OCI-LY7 (cell line): ENCODE measurements at regions not wholly inside any gene's neighbourhood (a gene's known extent, or its start where the extent isn't known, plus 50 kb on each side); places are given as distances from the start of the nearest gene placed in this dataset.

ENCODE experiments used
- BruUV-seq: library from RNA; stranded (reverse); fragments of 400-500 nt; replicated peaks from 2 replicates; lab custom pipeline; 2021; lab: Mats Ljungman, UMichigan
- CTCF ChIA-PET: fragments of 300-600 bp; sonication (Branson Sonifier 250); formaldehyde crosslinking; loops from one replicate; lab custom pipeline; 2022; ENCODE audit warnings: antibody characterized with exemption; ENCODE audit not compliant: unreplicated experiment; lab: Charles Lee
- POLR2A ChIA-PET: fragments of 300-600 bp; sonication (Branson Sonifier 250); formaldehyde crosslinking; loops from one replicate; lab custom pipeline; 2022; ENCODE audit warnings: antibody characterized with exemption; lab: Charles Lee
- DNase-seq: peaks from one replicate; pipeline ENCODE4 v3.0.0-alpha.2; 2015; ENCODE audit warnings: low spot score
- H2AFZ ChIP-seq: fragments of 200-600 bp; sonication (generic), shearing (Covaris generic); 2 replicates; pipeline ENCODE4 v1.6.1; 2014; ENCODE audit warnings: mild to moderate bottlenecking, antibody characterized with exemption, low read length, moderate library complexity
- H3K27ac ChIP-seq: fragments of 200-600 bp; sonication (generic); 2 replicates; pipeline ENCODE4 v1.5.1; 2014; ENCODE audit warnings: mixed run types, low read depth, mild to moderate bottlenecking, moderate library complexity, low read length, inconsistent platforms; ENCODE audit not compliant: poor library complexity, severe bottlenecking
- H3K36me3 ChIP-seq: fragments of 200-600 bp; sonication (generic); 2 replicates; pipeline ENCODE4 v1.6.1; 2014; ENCODE audit warnings: mild to moderate bottlenecking, antibody characterized with exemption, low read length, moderate library complexity, mixed read lengths; ENCODE audit not compliant: insufficient read depth
- H3K4me1 ChIP-seq: fragments of 200-600 bp; sonication (generic); 2 replicates; pipeline ENCODE4 v1.5.1; 2014; ENCODE audit warnings: mild to moderate bottlenecking, low read length; ENCODE audit not compliant: insufficient read depth, poor library complexity, severe bottlenecking
- H3K4me2 ChIP-seq: fragments of 200-600 bp; sonication (generic); 2 replicates; pipeline ENCODE4 v1.6.1; 2014; ENCODE audit warnings: mild to moderate bottlenecking, low read length
- H3K4me3 ChIP-seq: fragments of 200-600 bp; sonication (generic); 2 replicates; pipeline ENCODE4 v1.5.1; 2014; ENCODE audit warnings: mild to moderate bottlenecking, low read depth, low read length; ENCODE audit not compliant: poor library complexity, severe bottlenecking
- H3K79me2 ChIP-seq: fragments of 200-600 bp; sonication (generic); 2 replicates; pipeline ENCODE4 v1.6.1; 2016; ENCODE audit warnings: low read depth, mild to moderate bottlenecking, low read length, moderate library complexity, mixed read lengths; ENCODE audit not compliant: insufficient read depth
- H3K9me2 ChIP-seq: fragments of 200-600 bp; sonication (generic); 2 replicates; pipeline ENCODE4 v1.6.1; 2016; ENCODE audit warnings: mild to moderate bottlenecking, low read length, mixed read lengths; ENCODE audit not compliant: insufficient read depth
- H3K9me3 ChIP-seq: fragments of 200-600 bp; sonication (generic); 2 replicates; pipeline ENCODE4 v1.6.1; 2014; ENCODE audit warnings: mild to moderate bottlenecking, mixed run types, low read length, mixed read lengths
- H4K20me1 ChIP-seq: fragments of 200-600 bp; sonication (generic); 2 replicates; pipeline ENCODE4 v1.6.1; 2014; ENCODE audit warnings: mild to moderate bottlenecking, antibody characterized with exemption, low read length, moderate library complexity, mixed read lengths; ENCODE audit not compliant: insufficient read depth
- EZH2phosphoT487 ChIP-seq: fragments of 200-600 bp; sonication (generic); IDR thresholded peaks from 2 replicates; pipeline ENCODE4 v1.6.1; 2018; ENCODE audit warnings: low read depth, borderline replicate concordance, mild to moderate bottlenecking, mixed run types, antibody characterized with exemption, low read length, moderate library complexity, mixed read lengths
- intact Hi-C: fragments of 100-400 bp; cut with micrococcal nuclease; formaldehyde crosslinking; loops from one replicate; pipeline ENCODE4 v1.10.0; 2022; ENCODE audit not compliant: unreplicated experiment
- TF ChIP-seq, protein P1 (sequence below): fragments of 200-600 bp; sonication (generic); conservative IDR thresholded peaks from 2 replicates; pipeline ENCODE4 v1.5.1; 2014; ENCODE audit warnings: mild to moderate bottlenecking, antibody characterized with exemption, low read length, moderate library complexity, mixed read lengths

DNA sequence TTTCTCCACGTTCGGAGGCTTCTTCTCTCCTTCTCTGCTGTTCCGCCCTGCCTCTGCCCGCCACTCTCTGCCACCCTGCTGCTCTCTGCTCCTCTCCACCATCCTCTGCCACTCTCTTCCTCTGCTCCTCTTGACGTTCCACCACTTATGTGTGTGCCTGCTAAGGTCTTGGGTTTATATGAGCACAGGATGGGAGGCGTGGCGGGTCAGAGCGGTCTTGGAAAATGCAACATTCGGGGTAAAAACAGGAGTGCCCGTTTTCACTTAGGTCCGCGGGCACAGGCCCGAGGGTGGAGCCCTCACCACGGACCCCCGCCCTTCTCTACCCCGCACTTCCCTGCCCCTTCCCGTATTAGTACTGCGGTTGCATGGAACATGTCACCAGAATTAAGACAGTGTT is 114.4 kb upstream of the FBXL7 start:
- Histone ChIP-seq H3K4me3 (no peak overlapping the region), H3K27ac (no peak overlapping the region), H3K9me2 (no peaks in the 10 kb centered on the region), H3K79me2 (no peaks in the 10 kb centered on the region), H4K20me1 (no peaks in the 10 kb centered on the region), H3K4me1 (no peaks in the 10 kb centered on the region), H2AFZ (no peak overlapping the region), H3K36me3 (no peaks in the 10 kb centered on the region), H3K9me3 (no peaks in the 10 kb centered on the region), H3K4me2 (no peak overlapping the region)
- intact Hi-C loops = no loop called here
- CTCF ChIA-PET = no interaction called here
- no peak for TF ChIP-seq EZH2phosphoT487
- TF ChIP-seq, protein P1, sequence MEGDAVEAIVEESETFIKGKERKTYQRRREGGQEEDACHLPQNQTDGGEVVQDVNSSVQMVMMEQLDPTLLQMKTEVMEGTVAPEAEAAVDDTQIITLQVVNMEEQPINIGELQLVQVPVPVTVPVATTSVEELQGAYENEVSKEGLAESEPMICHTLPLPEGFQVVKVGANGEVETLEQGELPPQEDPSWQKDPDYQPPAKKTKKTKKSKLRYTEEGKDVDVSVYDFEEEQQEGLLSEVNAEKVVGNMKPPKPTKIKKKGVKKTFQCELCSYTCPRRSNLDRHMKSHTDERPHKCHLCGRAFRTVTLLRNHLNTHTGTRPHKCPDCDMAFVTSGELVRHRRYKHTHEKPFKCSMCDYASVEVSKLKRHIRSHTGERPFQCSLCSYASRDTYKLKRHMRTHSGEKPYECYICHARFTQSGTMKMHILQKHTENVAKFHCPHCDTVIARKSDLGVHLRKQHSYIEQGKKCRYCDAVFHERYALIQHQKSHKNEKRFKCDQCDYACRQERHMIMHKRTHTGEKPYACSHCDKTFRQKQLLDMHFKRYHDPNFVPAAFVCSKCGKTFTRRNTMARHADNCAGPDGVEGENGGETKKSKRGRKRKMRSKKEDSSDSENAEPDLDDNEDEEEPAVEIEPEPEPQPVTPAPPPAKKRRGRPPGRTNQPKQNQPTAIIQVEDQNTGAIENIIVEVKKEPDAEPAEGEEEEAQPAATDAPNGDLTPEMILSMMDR = no peak
- BruUV-seq = no TSS peak
- no peak for DNase-seq
- POLR2A ChIA-PET = no interaction called here

DNA sequence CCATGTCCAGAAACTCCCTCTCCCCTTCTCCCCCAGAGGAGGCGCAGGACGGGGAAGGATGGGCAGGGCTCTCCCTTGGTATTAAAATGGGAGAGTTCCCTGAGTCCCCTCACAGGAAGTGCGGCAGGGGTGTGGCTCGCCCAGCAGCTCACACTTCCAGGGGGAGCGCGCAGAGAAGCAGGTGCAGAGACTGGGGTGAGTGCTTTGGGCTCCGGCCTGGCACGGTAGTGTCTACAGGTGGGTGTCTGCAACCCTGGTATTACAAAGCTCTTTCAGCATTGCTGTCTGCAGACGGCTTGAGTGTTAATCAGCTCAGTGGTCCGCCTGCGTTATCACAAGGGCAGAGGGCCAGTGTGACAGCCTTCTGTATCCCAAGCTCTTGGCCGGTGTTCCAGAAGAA is 114.9 kb upstream of the FBXL7 start:
- Histone ChIP-seq H3K9me3 (no peaks in the 10 kb centered on the region), H3K36me3 (no peaks in the 10 kb centered on the region), H3K4me1 (no peaks in the 10 kb centered on the region), H3K9me2 (no peaks in the 10 kb centered on the region), H2AFZ (no peak overlapping the region), H3K4me2 (no peak overlapping the region), H3K79me2 (no peaks in the 10 kb centered on the region), H3K27ac (no peak overlapping the region), H4K20me1 (no peaks in the 10 kb centered on the region), H3K4me3 (no peak overlapping the region)
- intact Hi-C loops = no loop called here
- no peak for DNase-seq
- POLR2A ChIA-PET = no interaction called here
- CTCF ChIA-PET = no interaction called here
- TF ChIP-seq, protein P1 = no peak
- no TSS peak for BruUV-seq

DNA sequence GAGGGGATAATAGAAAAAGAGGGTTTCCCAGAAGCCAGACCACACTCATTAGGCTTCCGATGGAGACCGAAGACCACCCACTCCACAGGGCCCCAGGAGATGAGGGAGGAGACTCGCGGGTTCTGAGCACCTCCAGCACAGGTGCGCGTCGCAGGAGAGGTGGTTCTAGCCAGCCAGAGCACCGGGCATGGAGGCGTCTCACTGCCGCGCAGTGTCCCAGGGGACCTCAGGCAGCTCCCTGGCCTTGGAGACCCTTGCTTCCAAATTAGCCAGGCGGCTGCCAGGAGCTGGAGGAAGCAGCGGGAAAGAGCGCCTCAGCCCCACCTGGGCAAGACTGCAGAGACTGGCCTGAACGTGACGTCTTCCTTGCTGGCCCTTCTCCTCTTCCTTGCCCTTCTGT is 115.4 kb upstream of the FBXL7 start:
- intact Hi-C loops = no loop called here
- no TSS peak for BruUV-seq

More for the DNA sequence above, 115.4 kb upstream of the FBXL7 start:
- TF ChIP-seq, protein P1 = no peak
- TF ChIP-seq EZH2phosphoT487 = no peak
- H3K9me3 ChIP-seq = no peaks in the 10 kb centered on the region
- H3K4me1 ChIP-seq = no peaks in the 10 kb centered on the region
- no peak overlapping the region for H2AFZ ChIP-seq
- H3K4me2 ChIP-seq = no peak overlapping the region
- no peaks in the 10 kb centered on the region for H3K79me2 ChIP-seq
- no peaks in the 10 kb centered on the region for H3K9me2 ChIP-seq
- CTCF ChIA-PET = no interaction called here
- no peak for DNase-seq
- no peaks in the 10 kb centered on the region for H4K20me1 ChIP-seq
- no peaks in the 10 kb centered on the region for H3K36me3 ChIP-seq
- no peak overlapping the region for H3K4me3 ChIP-seq
- POLR2A ChIA-PET = no interaction called here
- no peak overlapping the region for H3K27ac ChIP-seq
